T-cell (primary cell): ENCODE measurements at regions not wholly inside any gene's neighbourhood (a gene's known extent, or its start where the extent isn't known, plus 50 kb on each side); places are given as distances from the start of the nearest gene placed in this dataset.

Experiments
- ATAC-seq, 4 experiments: fragments of 200-7000 bp in 3 of 4; fragments of 150-1000 bp in 1 of 4; cut with Tn5 transposase; replicated peaks in 1 of 4; 1 replicate in 3 of 4; 2 replicates in 1 of 4; pipeline ENCODE4 v1.10.0; 2021; ENCODE audit warnings: moderate library complexity in 3 of 4, mild to moderate bottlenecking in 2 of 4, moderate number of reproducible peaks in 1 of 4
- CTCF ChIA-PET, 2 donors: fragments of 300-600 bp; sonication (Branson Sonifier 250); formaldehyde crosslinking; loops; one replicate each; lab custom pipeline; 2022; ENCODE audit warnings: antibody characterized with exemption in 2 of 2; lab: Charles Lee
- POLR2A ChIA-PET, 2 donors: fragments of 300-600 bp; sonication (Branson Sonifier 250); formaldehyde crosslinking; loops; one replicate each; lab custom pipeline; 2022; ENCODE audit warnings: antibody characterized with exemption in 2 of 2; lab: Charles Lee
- DNase-seq, 35 experiments: peaks; one replicate each; pipeline versions ENCODE4 v3.0.0 to v3.0.0-alpha.2; 2013 to 2023
- H3K27ac ChIP-seq: one replicate; pipeline ENCODE4 v1.5.1; 2013; ENCODE audit warnings: low read length
- H3K27me3 ChIP-seq, 2 experiments: replicated peaks in 1 of 2; 1 replicate in 1 of 2; 2 replicates in 1 of 2; pipeline versions ENCODE4 v1.6.1 to v1.7.0; 2013; ENCODE audit warnings: low read length in 1 of 2, mixed read lengths in 1 of 2; ENCODE audit not compliant: control insufficient read depth in 2 of 2, insufficient read depth in 2 of 2; ENCODE audit errors: extremely low read depth in 1 of 2
- H3K36me3 ChIP-seq, 2 donors: 1 replicate in 1 of 2; 2 replicates in 1 of 2; pipeline versions ENCODE4 v1.6.1 to v1.7.0; 2013; ENCODE audit warnings: low read length in 1 of 2; ENCODE audit not compliant: control insufficient read depth in 2 of 2, insufficient read depth in 1 of 2; ENCODE audit errors: extremely low read depth in 1 of 2
- H3K4me1 ChIP-seq, 2 experiments: 1 replicate in 1 of 2; 2 replicates in 1 of 2; pipeline versions ENCODE4 v1.6.1 to v1.7.0; 2013; ENCODE audit warnings: low read length in 2 of 2, mixed read lengths in 1 of 2; ENCODE audit not compliant: insufficient read depth in 2 of 2, control insufficient read depth in 1 of 2; ENCODE audit errors: extremely low read depth in 1 of 2
- H3K4me3 ChIP-seq, 2 donors: 1 replicate in 1 of 2; 2 replicates in 1 of 2; pipeline versions ENCODE4 v1.5.1 to v1.7.0; 2013; ENCODE audit warnings: mild to moderate bottlenecking in 2 of 2, low read length in 1 of 2, moderate library complexity in 1 of 2; ENCODE audit not compliant: control insufficient read depth in 1 of 2; ENCODE audit errors: extremely low read depth in 1 of 2
- H3K9me3 ChIP-seq: 2 replicates; pipeline ENCODE4 v1.7.0; 2013
- H3K27ac Mint-ChIP-seq, 2 donors: one replicate each; pipeline ENCODE4 v1.8.0; 2020 to 2021; ENCODE audit warnings: mild to moderate bottlenecking in 2 of 2, mixed read lengths in 2 of 2
- H3K27me3 Mint-ChIP-seq, 2 donors: one replicate each; pipeline ENCODE4 v1.8.0; 2021 to 2022; ENCODE audit warnings: mixed read lengths in 2 of 2
- H3K36me3 Mint-ChIP-seq: one replicate; pipeline ENCODE4 v1.8.0; 2021; ENCODE audit warnings: mixed read lengths
- H3K4me1 Mint-ChIP-seq, 3 donors: one replicate each; pipeline ENCODE4 v1.8.0; 2020 to 2022; ENCODE audit warnings: mixed read lengths in 3 of 3, mild to moderate bottlenecking in 1 of 3
- H3K4me3 Mint-ChIP-seq, 3 donors: one replicate each; pipeline ENCODE4 v1.8.0; 2020 to 2022; ENCODE audit warnings: mild to moderate bottlenecking in 3 of 3, mixed read lengths in 3 of 3, moderate library complexity in 3 of 3
- H3K9me3 Mint-ChIP-seq, 3 donors: one replicate each; pipeline ENCODE4 v1.8.0; 2020 to 2022; ENCODE audit warnings: mixed read lengths in 3 of 3
- WGBS: methylation state at CpG from one replicate; pipeline ENCODE4 v1.1.5; 2013; ENCODE audit warnings: missing lambda C conversion rate; ENCODE audit not compliant: insufficient coverage; 5-methylcytosine and 5-hydroxymethylcytosine counted together

DNA sequence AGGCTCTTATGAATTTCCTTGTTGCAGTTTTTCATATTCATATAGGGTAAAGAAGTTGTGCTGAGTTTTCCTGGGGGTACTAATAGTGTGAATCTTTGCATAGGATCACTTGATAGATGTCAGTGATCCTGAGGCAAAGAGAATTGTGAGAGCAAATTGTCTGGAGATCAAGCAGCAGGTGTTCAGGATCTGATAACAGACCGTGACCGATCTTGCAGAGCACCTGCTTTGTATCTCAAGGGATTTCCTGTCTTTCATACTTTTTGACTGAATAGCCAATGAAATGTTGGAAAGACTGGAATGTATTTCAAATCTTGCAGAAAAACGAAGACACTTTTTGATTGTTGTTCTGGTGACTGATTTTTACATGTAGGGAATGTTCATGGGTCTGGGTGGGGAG lies 914.5 kb downstream of the STIM2 start:
- Mint-ChIP-seq H3K4me3 (no peak overlapping the region), H3K9me3 (peaks cover 6 to 9% (median 6%) of the 10 kb centered on the region in 3 donors), H3K36me3 (no peaks in the 10 kb centered on the region), H3K4me1 (no peaks in the 10 kb centered on the region), H3K27me3 (no peaks in the 10 kb centered on the region), H3K27ac (no peak overlapping the region)
- Histone ChIP-seq H3K27ac (no peak overlapping the region), H3K9me3 (no peaks in the 10 kb centered on the region), H3K4me3 (no peak overlapping the region), H3K36me3 (no peaks in the 10 kb centered on the region), H3K27me3 (no peaks in the 10 kb centered on the region), H3K4me1 (no peaks in the 10 kb centered on the region)
- ChIA-PET POLR2A (no interaction called here), CTCF (no interaction called here)
- ATAC-seq (no peak), DNase-seq (no peak)
- 56% methylated on average over 3 of the region's 3 CpGs for WGBS

DNA sequence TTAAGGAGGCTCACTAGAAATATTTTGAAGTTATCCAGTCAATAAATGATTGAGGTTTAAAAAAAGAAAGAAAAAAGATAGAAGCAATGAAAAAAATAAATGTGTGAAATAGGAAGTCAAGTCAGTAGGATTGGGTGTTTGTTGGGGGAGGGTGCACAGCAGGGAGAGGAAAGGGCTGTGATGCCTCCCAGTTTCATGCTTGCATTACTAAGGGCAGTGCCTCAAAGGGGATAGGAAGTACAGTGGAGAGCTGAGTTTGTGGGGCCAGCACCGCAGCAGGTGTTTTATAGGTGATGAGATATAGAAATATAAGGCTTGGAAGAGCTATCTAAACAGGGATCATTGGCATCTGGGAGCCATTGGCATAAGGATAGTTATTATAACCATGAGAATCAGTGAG lies 919.2 kb downstream of the STIM2 start:
- no peaks in the 10 kb centered on the region for H3K27me3 ChIP-seq
- 86% methylated on average over 1 of the region's 1 CpG for WGBS
- peaks cover 2% of the 10 kb centered on the region for H3K9me3 ChIP-seq
- CTCF ChIA-PET = no interaction called here
- Mint-ChIP-seq H3K4me1 (no peaks in the 10 kb centered on the region), H3K27ac (no peak overlapping the region), H3K9me3 (peaks cover 8 to 16% (median 15%) of the 10 kb centered on the region in 3 donors), H3K4me3 (no peak overlapping the region), H3K27me3 (no peaks in the 10 kb centered on the region), H3K36me3 (no peaks in the 10 kb centered on the region)
- DNase-seq (no peak), ATAC-seq (no peak)
- H3K27ac ChIP-seq = no peak overlapping the region
- H3K4me3 ChIP-seq = no peak overlapping the region
- H3K36me3 ChIP-seq = no peaks in the 10 kb centered on the region
- H3K4me1 ChIP-seq = no peaks in the 10 kb centered on the region
- POLR2A ChIA-PET = no interaction called here

DNA sequence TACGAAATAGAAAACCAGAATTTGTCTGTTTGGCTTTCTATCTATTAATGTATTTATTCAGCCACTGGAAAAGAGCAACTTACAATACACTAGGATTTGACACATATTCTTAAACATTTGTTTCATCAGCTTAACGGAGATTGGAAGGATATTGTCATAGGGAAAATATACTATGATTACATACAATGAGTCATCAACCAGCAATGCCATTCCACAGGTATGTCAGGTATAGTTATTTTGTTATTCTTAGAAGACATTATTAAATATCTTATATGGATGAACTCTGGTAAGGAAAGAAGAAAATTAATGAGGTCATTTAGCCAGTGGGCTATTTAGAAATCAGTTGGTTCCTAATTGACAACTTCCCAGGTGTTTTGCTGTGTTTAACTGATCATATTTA lies 926.6 kb downstream of the STIM2 start:
- H3K27me3 ChIP-seq = no peaks in the 10 kb centered on the region
- ChIA-PET POLR2A (no interaction called here), CTCF (no interaction called here)
- H3K4me3 ChIP-seq = no peak overlapping the region
- ATAC-seq (no peak), DNase-seq (no peak)
- Mint-ChIP-seq H3K27ac (no peak overlapping the region), H3K4me1 (no peaks in the 10 kb centered on the region), H3K36me3 (no peaks in the 10 kb centered on the region), H3K4me3 (no peak overlapping the region), H3K9me3 (peaks cover 7 to 10% (median 7%) of the 10 kb centered on the region in 3 donors), H3K27me3 (no peaks in the 10 kb centered on the region)
- no peaks in the 10 kb centered on the region for H3K36me3 ChIP-seq
- H3K9me3 ChIP-seq = peaks cover 2% of the 10 kb centered on the region
- WGBS = no CpG with 5 or more reads among the region's 2 CpGs
- no peak overlapping the region for H3K27ac ChIP-seq
- no peaks in the 10 kb centered on the region for H3K4me1 ChIP-seq

DNA sequence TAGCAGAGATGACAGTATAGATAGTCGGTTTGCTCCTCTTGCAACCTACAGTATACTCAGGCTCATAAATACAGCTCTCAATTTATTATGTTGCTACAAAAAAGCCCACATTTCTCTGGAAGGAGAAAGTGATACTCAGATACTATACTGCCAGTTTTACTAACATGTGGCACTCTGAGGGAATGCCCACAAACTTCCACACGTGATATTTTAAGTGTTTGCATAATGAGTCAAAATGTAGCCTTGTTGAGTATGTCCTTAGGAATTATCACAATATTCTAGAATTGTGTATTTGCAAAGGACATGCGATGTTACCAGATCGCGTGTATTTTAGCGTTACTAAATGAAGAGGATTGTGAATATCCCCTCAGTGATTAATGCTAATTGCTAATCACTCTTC lies 929.1 kb downstream of the STIM2 start:
- H3K27me3 Mint-ChIP-seq = no peaks in the 10 kb centered on the region
- Histone ChIP-seq H3K4me1 (no peaks in the 10 kb centered on the region), H3K4me3 (no peak overlapping the region), H3K36me3 (no peaks in the 10 kb centered on the region), H3K9me3 (no peaks in the 10 kb centered on the region), H3K27ac (no peak overlapping the region), H3K27me3 (no peaks in the 10 kb centered on the region)
- no peaks in the 10 kb centered on the region for H3K36me3 Mint-ChIP-seq
- CTCF ChIA-PET = no interaction called here
- no peaks in the 10 kb centered on the region for H3K4me1 Mint-ChIP-seq
- peaks cover 3 to 9% (median 7%) of the 10 kb centered on the region in 3 donors for H3K9me3 Mint-ChIP-seq
- no peak overlapping the region for H3K4me3 Mint-ChIP-seq
- DNase-seq (no peak), ATAC-seq (no peak)
- POLR2A ChIA-PET = no interaction called here
- WGBS = no CpG with 5 or more reads among the region's 6 CpGs
- H3K27ac Mint-ChIP-seq = no peak overlapping the region

DNA sequence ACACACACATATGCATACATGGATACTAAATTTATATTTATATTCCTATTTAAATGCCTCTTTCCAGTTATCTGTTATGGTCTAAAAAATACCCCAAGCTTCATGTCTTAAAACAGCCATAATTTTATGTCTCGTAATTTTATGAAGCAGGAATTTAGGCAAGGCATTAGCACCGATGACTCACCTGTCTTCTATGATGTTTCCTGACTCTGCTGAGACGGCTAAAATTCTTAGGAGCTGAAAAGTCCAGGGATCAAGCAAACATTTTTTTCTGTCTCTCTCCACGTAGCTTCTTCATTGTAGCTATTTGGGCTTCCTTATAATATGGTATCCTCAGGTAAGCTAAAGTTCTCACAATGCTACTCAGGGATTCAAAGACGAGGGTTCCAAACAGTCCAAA lies 930.3 kb downstream of the STIM2 start:
- H3K27me3 ChIP-seq = no peaks in the 10 kb centered on the region
- WGBS = 81% methylated on average over 2 of the region's 5 CpGs
- H3K4me1 Mint-ChIP-seq = no peaks in the 10 kb centered on the region

DNA sequence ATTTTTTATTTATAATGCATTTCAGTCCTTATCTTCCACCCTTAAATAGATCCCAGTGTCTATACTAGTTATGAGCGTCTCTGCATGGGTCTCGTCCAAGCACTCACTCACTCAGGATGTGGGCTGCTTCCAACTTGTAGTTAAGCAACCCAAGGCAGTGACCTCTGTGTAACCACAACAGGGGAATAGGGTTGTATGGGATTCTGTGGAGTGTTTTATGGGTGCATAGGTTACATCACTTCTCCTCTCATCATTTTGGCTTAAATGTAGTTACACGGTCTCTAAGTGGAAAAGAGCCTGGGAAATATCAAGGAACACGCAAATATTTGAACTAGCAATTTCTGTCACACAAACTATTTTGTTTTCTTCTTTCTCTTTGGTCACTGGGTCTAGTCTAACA lies 931.0 kb downstream of the STIM2 start:
- Mint-ChIP-seq H3K9me3 (peaks cover 3 to 9% (median 7%) of the 10 kb centered on the region in 3 donors), H3K4me1 (no peaks in the 10 kb centered on the region), H3K4me3 (no peak overlapping the region), H3K27me3 (no peaks in the 10 kb centered on the region), H3K27ac (no peak overlapping the region), H3K36me3 (no peaks in the 10 kb centered on the region)
- no peaks in the 10 kb centered on the region for H3K27me3 ChIP-seq
- no peak overlapping the region for H3K27ac ChIP-seq
- no peaks in the 10 kb centered on the region for H3K4me1 ChIP-seq
- WGBS = 93% methylated on average over 2 of the region's 4 CpGs
- no peaks in the 10 kb centered on the region for H3K36me3 ChIP-seq
- POLR2A ChIA-PET = no interaction called here
- H3K4me3 ChIP-seq = no peak overlapping the region
- CTCF ChIA-PET = no interaction called here
- ATAC-seq = no peak
- DNase-seq = no peak
- no peaks in the 10 kb centered on the region for H3K9me3 ChIP-seq

More for the DNA sequence above, 930.3 kb downstream of the STIM2 start:
- H3K4me3 Mint-ChIP-seq = no peak overlapping the region
- Histone ChIP-seq H3K4me3 (no peak overlapping the region), H3K27ac (no peak overlapping the region), H3K4me1 (no peaks in the 10 kb centered on the region), H3K36me3 (no peaks in the 10 kb centered on the region), H3K9me3 (no peaks in the 10 kb centered on the region)
- ATAC-seq (no peak), DNase-seq (no peak)
- H3K9me3 Mint-ChIP-seq = peaks cover 3 to 9% (median 7%) of the 10 kb centered on the region in 3 donors
- ChIA-PET CTCF (no interaction called here), POLR2A (no interaction called here)
- H3K27me3 Mint-ChIP-seq = no peaks in the 10 kb centered on the region
- no peak overlapping the region for H3K27ac Mint-ChIP-seq
- H3K36me3 Mint-ChIP-seq = no peaks in the 10 kb centered on the region

DNA sequence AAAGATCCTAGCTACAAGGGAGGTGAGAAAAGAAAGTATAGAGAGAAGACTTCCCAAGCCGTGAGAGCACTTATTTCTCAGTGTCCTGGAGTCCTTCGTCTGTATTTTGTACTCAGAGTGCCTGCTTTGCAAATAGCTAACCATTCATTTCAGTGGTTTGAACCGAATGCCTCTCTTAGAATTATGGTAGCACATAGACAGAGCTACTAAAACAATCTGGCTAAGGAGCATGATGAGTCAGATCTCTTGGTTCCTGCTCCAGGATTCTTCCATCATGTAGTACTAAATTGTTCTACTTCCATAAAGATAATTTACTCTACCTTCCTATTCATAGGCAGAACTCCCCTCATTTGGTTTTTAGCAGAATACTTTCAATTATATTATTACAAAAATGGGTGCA lies 946.6 kb downstream of the STIM2 start:
- H3K4me3 Mint-ChIP-seq = no peak overlapping the region
- DNase-seq = no peak

More for the DNA sequence above, 946.6 kb downstream of the STIM2 start:
- Mint-ChIP-seq H3K27ac (no peak overlapping the region), H3K9me3 (peaks cover 2 to 13% (median 8%) of the 10 kb centered on the region in 3 donors), H3K4me1 (no peaks in the 10 kb centered on the region), H3K36me3 (no peaks in the 10 kb centered on the region), H3K27me3 (no peaks in the 10 kb centered on the region)
- 62% methylated on average over 3 of the region's 3 CpGs for WGBS
- CTCF ChIA-PET = no interaction called here
- Histone ChIP-seq H3K4me3 (no peak overlapping the region), H3K9me3 (no peaks in the 10 kb centered on the region), H3K36me3 (no peaks in the 10 kb centered on the region), H3K27ac (no peak overlapping the region), H3K27me3 (no peaks in the 10 kb centered on the region), H3K4me1 (no peaks in the 10 kb centered on the region)
- POLR2A ChIA-PET = no interaction called here
- ATAC-seq = no peak
